ENCODE measurements at regions not wholly inside any gene's neighbourhood (a gene's known extent, or its start where the extent isn't known, plus 50 kb on each side); places are given as distances from the start of the nearest gene placed in this dataset.

DNA sequence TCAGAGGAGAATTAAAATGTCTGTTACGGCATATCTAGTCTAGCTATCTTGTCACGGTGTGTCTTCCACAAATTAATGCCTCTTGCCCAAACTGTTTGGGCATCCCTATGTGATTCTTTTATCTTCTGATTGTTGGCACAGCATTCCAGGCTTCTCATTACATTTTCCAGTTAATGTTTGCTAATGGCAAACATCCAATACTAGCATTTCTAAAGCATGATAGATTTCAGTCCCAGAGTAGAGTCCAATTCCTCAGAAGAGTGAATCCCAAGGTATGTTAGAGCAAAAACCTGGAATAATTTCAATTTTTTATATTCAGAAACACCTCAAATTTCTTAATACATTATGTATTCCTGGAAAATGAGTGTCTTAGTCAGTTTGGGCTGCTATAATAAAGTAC lies 684.5 kb upstream of the SLITRK1 start:
- no peak for TF ChIP-seq ZFX (IDR thresholded peaks at IDR 0.05)
- TF ChIP-seq, protein P1, sequence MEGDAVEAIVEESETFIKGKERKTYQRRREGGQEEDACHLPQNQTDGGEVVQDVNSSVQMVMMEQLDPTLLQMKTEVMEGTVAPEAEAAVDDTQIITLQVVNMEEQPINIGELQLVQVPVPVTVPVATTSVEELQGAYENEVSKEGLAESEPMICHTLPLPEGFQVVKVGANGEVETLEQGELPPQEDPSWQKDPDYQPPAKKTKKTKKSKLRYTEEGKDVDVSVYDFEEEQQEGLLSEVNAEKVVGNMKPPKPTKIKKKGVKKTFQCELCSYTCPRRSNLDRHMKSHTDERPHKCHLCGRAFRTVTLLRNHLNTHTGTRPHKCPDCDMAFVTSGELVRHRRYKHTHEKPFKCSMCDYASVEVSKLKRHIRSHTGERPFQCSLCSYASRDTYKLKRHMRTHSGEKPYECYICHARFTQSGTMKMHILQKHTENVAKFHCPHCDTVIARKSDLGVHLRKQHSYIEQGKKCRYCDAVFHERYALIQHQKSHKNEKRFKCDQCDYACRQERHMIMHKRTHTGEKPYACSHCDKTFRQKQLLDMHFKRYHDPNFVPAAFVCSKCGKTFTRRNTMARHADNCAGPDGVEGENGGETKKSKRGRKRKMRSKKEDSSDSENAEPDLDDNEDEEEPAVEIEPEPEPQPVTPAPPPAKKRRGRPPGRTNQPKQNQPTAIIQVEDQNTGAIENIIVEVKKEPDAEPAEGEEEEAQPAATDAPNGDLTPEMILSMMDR (conservative IDR thresholded peaks at IDR 0.05): no peak
- no peak overlapping the region for H3K27ac ChIP-seq

DNA sequence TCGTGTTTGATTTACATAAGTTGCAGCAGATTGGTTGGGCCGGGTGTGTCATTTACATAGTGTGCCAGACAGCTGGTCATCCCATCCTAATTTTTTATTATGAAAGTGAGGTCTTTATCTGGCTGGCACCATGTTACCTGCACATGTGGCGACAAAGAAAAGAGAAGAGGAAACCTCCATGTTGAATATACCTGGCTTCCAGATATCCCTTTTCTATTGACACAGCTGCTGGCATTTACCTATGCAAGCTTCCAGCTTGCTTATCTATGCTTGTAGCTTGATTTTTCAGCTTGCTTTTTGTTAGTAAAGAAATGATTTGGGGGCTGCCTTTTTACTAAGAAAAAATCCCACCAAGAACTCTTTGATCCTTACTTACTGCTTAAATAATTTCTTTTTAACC lies 681.3 kb upstream of the SLITRK1 start:
- H3K27ac ChIP-seq: no peak overlapping the region

DNA sequence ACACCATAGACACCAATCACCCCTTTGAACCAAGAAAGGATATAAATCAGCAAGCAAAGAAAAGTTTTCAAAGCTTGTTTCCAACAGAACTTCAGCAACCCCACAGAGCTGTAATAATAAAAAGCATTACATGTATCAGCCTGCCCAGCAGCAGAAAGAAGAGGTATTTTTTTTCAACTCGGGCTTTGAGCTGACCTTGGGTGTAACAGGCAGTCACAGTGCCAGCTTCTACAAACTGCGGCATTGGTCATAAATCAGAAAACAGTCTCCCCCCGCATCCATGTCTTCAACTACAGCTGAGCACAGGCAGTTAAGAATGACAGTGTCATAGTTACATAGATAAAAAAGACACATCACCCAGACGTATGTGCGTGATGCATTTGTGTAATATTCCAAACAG lies 671.0 kb upstream of the SLITRK1 start:
- no peak overlapping the region for H3K27ac ChIP-seq
- TF ChIP-seq, protein P1 (conservative IDR thresholded peaks at IDR 0.05): no peak
- TF ChIP-seq ZFX (IDR thresholded peaks at IDR 0.05): no peak

More for the DNA sequence above, 681.3 kb upstream of the SLITRK1 start:
- TF ChIP-seq, protein P1 (conservative IDR thresholded peaks at IDR 0.05): no peak
- no peak for TF ChIP-seq ZFX (IDR thresholded peaks at IDR 0.05)

GRCh38 chr13:84543962-84544361 lies 661.7 kb upstream of the SLITRK1 start:
- no peak overlapping the region for H3K27ac ChIP-seq
- TF ChIP-seq ZFX (IDR thresholded peaks at IDR 0.05): no peak
- TF ChIP-seq, protein P1 (conservative IDR thresholded peaks at IDR 0.05): no peak

DNA sequence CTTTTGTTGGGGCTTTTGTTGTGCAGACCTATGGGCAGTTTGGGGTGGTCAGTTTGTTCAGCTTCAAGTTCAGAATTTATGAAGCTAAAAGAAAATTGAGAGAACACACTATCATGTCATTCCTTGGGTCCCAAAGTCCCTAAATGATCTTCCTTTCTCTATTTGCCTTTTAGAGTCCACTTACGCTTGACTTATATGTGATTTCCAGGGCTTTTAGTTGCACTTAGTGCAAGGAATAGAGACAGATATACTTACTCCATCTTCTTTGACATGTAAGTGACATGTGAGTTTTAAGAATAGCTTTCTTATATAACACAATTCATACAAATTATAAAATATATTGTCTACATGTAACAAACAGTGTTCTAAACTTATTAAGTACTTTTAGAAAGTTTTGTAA lies 660.1 kb upstream of the SLITRK1 start:
- TF ChIP-seq, protein P1 (conservative IDR thresholded peaks at IDR 0.05): no peak
- no peak for TF ChIP-seq ZFX (IDR thresholded peaks at IDR 0.05)
- H3K27ac ChIP-seq: no peak overlapping the region

DNA sequence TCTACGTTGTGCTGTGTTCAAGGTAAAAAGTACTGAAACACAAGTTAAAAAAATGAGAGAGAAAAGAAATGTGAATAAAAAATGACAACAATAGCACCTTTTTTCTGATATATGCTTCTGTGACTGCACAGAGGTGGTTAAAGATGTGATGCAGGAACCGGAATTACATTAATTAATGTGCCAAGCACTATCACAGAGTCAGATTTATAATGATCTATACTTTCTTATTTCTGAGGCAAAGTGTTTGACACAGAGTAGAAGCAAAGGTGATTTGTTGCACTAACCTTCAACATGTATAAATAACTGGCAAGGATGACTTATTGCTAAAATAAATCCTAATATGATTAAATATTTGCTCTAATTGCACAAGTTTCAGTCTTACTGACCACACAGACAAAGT lies 654.6 kb upstream of the SLITRK1 start:
- H3K27ac ChIP-seq: no peak overlapping the region
- no peak for TF ChIP-seq ZFX (IDR thresholded peaks at IDR 0.05)
- TF ChIP-seq, protein P1 (conservative IDR thresholded peaks at IDR 0.05): no peak

DNA sequence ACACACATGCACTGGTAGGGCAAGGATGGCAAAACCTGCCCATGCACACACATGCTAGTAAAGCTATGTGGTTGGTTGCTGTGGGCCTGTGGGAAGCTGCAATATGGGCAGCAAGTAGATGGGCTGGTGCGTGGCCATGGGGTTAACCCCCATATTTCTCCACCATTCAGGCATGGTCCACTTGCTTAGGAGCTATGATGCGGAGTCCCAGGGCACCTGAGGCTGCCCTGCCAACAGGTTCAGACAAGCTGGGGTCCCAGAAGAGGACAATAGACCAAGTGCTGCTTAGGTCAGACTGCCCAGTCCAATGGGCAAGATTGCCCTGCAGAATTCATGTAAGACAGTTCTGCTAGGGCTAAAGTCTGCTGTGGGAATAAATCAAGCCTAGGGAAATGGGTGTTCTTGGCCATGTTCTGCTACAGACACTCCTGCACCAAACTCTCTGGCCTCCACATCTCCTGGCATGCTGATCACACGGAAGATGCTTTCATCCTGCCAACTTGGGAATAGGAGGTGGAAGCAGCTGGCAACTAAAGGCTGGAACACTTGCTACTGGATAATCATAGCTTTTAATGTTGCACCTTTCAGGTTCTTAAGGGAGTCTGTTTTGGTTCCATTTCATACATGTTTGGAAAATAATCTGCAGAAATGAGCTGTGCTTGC lies 646.3 kb upstream of the SLITRK1 start:
- no peak overlapping the region for H3K27ac ChIP-seq
- no peak for TF ChIP-seq ZFX (IDR thresholded peaks at IDR 0.05)
- TF ChIP-seq, protein P1 (conservative IDR thresholded peaks at IDR 0.05): no peak
